Astrocyte (in vitro differentiated cells and primary cell): ENCODE measurements at regions not wholly inside any gene's neighbourhood (a gene's known extent, or its start where the extent isn't known, plus 50 kb on each side); places are given as distances from the start of the nearest gene placed in this dataset.

Experiments used
- EZH2 ChIP-seq: IDR thresholded peaks from 2 replicates; pipeline ENCODE4 v1.6.1; 2012; ENCODE audit warnings: mild to moderate bottlenecking, low read length, inconsistent platforms; ENCODE audit not compliant: insufficient read depth
- TF ChIP-seq, protein P1 (sequence below): IDR thresholded peaks from 2 replicates; pipeline ENCODE4 v1.5.1; 2011; ENCODE audit warnings: low read depth, mild to moderate bottlenecking, inconsistent platforms, low read length, moderate library complexity; ENCODE audit not compliant: insufficient read depth

DNA sequence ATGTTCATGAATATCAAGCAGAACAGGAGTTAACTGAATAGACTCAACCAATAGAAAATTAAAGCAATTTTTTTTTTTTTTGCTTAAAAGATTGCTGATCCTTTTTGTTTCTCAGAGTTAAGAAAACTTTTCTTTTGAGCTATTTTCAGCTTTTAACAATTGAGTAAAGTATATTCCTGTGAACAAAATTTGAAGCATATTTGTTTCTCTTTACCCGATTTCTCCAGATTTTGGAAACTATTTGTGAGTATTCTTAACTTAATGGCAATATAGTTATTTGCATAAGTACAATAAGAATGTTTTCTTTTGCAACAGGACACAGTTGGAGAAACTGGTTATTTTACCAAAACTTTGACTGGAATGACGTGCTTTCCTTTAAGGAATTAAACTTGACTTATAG, 53.4 kb upstream of the C15orf39 start:
- TF ChIP-seq, protein P1, sequence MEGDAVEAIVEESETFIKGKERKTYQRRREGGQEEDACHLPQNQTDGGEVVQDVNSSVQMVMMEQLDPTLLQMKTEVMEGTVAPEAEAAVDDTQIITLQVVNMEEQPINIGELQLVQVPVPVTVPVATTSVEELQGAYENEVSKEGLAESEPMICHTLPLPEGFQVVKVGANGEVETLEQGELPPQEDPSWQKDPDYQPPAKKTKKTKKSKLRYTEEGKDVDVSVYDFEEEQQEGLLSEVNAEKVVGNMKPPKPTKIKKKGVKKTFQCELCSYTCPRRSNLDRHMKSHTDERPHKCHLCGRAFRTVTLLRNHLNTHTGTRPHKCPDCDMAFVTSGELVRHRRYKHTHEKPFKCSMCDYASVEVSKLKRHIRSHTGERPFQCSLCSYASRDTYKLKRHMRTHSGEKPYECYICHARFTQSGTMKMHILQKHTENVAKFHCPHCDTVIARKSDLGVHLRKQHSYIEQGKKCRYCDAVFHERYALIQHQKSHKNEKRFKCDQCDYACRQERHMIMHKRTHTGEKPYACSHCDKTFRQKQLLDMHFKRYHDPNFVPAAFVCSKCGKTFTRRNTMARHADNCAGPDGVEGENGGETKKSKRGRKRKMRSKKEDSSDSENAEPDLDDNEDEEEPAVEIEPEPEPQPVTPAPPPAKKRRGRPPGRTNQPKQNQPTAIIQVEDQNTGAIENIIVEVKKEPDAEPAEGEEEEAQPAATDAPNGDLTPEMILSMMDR: no peak
- no peak for TF ChIP-seq EZH2
